ENCODE measurements at regions not wholly inside any gene's neighbourhood (a gene's known extent, or its start where the extent isn't known, plus 50 kb on each side); places are given as distances from the start of the nearest gene placed in this dataset.
A peak's percentile ranks its signal among the peaks of the same experiment; 100 is the strongest.
"Not testable (repeated sequence)": the region's sequence is repeated elsewhere in the genome, so short reads cannot be mapped to it uniquely, and the experiment has no call there.

DNA sequence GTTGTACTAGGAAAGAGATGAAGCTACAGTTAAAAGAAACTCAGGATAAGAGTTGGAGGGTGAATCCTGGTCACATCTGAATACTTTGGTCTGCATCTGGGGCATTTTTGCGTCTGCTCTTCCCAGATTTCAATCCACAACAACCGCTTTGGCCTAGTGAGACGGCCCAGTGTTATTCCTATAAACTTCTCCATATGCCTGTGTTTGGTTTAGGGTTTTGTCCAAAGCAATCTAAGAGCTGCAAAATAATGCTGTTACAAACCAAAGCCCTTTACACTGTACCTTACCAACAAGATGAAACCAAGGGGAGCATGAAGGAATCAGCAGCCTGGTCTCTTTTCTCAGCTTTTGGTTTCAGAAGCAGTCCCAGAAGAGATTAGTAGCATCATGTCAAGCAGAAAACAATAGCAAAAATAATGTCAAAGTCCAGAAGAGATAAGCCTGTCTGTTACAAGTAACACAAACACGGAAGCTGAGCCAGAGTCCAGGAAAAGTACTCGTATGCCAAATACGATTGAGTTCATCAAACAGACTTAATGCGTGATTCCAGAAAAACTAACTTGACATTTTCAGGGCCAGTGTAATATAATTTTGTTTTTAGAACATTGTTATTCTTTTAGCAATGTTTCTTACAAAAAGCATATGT, 379.9 kb upstream of the ACO1 start:
- no peak for DNase-seq

DNA sequence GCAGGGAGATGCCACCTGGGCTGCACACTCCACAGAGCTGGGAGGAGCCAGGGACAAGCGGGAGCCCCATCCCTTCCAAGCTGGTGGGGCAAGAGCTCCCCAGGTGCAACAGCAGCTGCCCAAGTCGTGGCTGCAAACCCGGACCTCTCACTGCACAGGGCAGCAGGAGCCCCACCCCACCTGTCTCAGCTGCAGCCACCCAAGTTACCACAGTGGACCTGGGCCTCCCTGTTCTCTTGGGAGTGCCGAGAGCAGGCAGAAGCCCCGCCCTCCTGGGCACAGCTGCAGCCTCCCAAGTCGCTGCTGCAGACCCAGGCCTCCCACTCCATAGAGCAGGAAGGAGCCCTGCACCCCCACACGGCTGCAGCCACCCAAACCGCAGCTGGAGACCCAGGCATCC, 374.1 kb upstream of the ACO1 start:
- no peak for DNase-seq

DNA sequence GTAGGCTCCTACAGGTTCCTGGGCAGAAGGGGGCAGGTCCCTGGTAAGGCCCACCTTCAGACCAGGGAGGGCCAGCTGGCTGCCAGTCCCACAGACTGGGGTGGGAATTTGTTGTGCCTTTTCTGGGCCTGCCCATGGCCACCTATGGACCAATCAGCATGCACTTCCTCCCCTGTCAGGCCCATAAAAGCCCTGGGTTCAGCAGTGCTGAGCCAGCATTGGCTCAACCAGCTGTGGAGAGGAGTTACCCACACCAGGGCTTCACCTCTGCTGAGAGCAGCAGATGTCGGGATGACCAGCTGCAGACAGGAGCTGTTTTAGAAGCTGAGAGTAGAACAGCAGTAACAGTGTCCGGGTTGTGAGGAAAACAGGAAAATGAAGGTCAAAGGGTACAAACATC, 373.4 kb upstream of the ACO1 start:
- no peak for DNase-seq

DNA sequence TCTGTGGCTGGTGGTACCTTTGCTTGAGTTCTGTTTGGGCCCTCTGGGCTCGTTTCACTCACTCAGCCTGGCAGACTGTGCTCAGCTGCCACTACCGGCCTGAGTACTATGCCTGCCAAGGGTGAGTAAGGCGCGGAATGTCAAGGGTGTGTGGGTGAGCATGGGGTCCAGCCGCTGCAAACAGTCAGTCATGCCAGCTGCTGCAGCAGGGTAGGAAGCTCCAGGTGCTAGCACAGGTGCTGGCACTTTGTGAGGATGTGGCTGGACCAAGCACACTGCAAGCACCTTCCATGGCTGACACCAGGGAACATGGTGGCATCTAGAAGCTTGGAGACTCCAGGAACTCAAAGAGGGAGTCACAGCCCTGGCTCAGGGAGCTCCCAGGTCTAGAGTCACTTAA, 368.6 kb upstream of the ACO1 start:
- DNase-seq: no peak

DNA sequence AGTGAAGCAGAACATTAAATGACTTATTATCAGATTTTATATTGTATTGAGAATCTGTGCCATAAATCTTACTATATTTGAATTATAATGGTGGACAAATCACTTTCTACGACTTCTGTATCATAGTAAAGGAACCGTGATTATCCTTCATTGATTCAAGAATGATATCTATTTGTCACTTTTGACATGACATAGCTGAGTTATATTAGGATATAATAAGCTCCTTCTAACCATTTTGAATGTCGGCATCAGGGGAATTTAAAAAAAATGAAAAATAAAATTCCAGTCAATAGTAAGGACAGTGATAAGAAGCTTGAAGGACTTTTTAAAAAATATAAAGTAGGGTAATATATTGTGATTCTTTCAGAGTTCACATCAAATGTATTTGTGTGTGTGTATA, 338.9 kb upstream of the ACO1 start:
- no peak for DNase-seq

DNA sequence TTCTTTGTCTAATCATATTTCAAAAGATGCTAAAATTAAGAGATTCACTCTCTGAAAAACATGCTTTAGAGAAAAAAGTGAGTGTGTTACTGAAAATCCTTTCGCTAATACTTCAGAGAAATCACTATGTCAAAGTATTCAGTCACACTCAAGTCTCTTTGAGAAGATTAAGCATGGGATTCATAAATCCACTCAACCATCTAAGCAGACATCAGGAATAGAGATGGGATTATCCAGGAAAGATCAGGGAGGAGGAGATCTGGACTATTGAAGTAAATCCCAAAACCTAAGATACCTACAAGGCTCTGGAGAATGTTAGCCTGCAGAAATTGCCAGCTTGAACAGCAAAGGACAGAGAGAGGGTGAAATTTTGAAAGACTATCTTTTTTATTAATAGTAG, 317.2 kb upstream of the ACO1 start:
- DNase-seq: peak; percentile 82

DNA sequence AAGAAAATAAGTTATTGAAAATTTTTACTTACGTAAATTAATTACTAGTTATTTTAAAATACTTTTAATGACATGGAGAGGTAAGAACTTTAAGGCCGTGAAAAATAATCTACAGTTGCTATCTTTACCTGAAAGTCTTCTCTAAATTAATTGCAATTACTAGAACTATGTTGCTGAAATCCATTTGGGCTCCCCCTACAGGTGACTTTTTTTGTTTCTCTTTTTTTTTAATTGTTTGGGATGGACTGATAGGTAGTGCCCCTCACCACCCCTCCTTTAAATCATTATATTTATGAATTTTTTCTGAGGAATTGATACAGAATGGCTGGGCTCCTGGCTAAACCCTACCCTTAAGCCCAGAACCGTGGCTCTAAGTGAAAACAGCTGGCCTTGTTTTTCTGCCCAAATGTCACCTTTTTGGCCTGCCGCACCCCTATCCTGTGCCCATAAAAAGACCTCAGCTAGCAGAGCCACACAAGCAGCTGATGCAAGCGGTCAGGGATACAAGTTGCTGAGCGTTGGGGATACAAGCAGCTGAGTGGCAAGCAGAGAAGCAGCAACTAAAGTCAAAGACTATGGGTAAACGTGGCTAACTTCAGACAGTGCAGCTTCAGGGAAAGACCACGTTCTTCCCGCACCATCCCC, 315.2 kb upstream of the ACO1 start:
- DNase-seq: peak; percentile 3

DNA sequence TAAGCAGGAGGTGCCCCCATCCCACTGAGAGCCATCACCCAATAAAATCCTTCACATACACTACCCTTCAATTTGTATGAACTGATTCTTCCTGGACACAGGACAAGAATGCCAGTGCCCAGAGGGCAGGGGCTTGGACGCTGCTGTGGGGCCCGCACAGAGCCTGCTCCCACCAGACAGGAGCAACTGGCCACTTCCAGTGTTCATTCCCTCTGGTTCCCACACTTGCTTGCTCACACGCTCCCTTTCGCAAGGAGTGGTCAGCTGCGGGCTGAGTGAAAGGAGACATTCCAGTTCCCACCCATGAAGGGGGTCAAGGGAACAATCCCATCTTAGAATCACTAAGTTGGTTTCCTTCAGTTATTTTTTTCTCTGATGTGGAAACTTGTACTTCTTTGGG, 314.5 kb upstream of the ACO1 start:
- no peak for DNase-seq

DNA sequence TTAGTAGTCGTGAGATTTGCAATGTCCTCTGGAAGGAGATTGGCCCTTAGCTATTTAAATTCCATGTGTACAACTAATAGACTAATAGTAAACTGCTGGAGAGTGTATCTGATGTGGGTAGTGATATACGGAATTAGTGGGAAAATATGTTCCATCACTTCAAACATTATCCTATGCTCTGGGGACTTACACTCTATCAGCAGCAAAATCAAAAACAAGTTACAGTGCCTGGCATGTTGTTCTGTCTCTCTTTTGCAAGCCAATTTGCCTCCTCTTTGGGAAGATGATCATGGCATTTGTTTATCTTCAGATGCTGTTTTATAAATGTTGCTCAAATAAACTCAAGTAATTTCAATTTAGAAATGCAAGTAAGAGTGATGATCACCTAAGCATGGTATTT, 311.9 kb upstream of the ACO1 start:
- peak; percentile 6 for DNase-seq

DNA sequence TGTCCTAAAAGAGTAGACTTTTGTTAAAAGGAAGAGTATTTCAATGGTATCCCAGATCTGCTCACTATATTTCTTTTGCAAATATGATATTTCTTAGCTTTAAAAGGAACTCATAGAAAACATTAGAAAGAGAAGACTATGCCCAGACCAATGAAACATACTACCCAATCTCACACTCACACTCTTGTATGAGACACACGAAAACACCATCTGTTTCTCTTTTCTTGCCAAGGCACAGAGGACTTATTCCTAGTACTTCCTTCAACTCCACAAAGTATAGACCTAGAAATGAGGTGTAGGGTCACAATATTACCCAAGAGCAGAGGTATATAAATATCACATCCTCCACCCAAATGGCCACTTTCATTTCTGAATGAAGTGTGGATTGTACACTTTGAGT, 292.4 kb upstream of the ACO1 start:
- DNase-seq: no peak

DNA sequence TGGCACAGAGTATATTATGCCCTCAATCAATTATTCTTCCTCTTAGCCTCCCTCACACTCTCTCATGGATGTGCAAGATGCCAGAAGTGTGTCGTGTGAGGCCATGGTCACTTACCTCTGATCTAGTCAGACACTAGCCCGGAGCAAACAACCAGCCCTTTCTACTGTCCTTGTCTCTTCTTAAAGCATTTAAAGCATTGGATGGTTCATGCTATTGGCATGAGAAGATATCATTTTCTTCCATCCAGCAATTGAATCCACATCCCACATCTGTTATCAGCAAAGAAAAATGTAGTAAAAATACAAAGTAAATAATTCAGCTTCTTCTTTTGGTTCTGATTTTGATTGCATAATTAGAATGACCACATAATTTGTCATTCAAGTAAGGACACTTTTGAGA, 267.2 kb upstream of the ACO1 start:
- no peak for DNase-seq

DNA sequence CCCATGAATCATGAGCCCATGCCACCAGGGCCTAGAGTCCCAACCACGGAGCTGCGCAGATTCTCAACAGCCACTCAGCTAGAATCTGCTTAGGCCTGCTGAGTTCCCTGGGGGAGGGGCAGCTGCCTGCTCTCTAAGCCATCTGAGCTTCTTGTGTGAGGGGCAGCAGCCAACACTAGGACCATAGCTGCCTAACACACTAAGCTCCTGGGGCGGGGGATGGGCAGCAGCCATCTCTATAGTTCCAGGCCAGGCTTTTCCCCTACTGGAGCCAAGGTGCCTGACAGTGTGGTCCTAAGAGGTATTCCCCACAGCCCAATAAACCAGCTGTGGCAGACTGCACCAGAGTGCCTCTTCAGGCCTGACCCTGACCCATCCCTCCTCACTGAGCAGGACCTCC, 255.9 kb upstream of the ACO1 start:
- peak; percentile 36 for DNase-seq

DNA sequence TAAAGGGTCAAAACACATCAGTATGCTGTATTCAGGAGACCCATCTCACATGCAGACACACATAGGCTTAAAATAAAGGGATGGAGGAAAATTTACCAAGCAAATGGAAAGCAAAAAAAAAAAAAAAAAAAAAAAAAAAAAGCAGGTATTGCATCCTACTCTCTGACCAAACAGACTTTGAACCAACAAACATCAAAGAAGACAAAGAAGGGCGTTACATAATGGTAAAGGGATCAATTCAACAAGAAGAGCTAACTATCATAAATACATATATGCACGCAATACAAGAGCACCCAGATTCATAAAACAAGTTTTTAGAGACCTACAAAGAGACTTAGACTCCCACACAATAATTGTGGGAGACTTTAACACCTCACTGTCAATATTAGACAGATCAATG, 253.7 kb upstream of the ACO1 start:
- DNase-seq: not testable (repeated sequence)

DNA sequence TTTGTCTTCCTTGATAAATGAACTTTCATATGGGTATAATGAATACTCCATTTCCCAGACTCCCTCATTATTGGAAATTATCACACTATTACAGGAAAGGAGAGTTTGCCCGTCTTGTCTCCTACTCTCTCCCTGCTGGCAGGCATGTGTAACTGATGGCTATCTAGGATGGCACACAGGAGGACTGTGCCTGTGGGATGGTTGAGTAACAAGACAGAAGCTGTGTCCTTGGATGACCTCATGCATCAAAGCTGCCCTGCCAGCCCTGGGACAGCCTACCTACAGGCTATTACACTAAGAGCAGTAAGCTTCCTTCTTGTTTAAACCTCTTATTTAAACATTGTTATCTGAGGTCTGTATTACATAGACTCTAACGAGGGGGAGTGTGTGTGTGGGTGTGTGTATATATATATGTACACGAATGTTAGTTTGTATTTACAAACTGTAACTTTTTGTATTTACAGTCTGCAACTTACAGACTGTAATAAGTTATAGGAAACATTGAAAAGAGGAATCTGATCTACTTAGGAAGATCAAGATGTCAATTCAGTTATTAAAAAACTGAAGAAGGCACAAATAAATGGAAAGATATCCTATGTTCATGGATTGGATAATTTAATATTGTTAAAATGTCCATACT, 247.6 kb upstream of the ACO1 start:
- peak; percentile 35 for DNase-seq

DNA sequence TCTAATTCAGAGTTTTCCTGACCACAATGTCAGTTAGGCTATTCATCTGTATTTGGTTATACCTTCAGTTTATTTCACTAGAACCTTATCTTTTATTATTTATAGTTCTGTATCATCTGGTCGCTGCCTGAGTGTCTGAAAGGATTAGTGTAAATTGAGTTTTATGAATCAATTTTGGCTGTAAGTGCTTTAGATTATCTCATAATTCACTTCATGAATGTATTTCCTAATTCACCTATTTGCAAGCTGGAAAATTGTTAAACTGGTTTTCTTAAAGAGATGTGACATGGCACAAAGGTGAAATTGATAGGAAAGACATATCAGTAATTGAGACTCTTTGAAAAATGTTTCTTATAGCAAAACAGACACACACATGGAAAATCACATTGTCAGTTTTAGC, 242.4 kb upstream of the ACO1 start:
- DNase-seq: no peak

DNA sequence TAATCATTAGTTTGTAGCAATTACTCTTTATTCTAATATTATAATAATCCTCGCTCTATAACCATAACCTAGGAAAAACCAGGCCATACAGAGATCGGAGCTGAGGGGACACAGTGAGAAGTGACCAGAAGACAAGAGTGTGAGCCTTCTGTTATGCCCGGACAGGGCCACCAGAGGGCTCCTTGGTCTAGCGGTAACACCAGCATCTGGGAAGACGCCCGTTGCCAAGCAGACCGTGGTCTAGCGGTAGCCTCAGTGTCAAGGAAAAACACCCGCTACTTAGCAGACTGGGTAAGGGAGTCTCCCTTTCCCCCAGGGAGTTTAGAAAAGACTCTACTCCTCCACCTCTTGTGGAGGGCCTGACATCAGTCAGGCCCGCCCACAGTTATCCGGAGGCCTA, 235.9 kb upstream of the ACO1 start:
- not testable (repeated sequence) for DNase-seq

DNA sequence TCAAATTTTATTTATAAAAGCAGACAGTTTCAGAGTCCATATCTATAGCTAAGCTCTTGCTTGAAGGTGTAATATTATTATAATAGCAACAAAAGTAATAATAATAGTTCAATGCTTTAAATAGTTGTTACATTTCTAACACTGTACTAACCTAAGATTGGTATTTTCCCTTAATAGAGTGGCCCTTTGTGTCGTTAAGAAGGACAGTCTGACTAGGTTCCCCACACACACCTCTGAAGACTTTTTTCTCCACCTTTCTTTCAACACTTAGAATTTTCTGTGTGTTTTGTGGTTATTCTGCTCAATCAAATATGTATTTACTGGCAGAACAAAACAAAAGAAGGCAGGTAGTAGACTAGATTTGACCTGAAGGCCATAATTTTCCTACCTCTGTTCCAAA, 223.2 kb upstream of the ACO1 start:
- no peak for DNase-seq

DNA sequence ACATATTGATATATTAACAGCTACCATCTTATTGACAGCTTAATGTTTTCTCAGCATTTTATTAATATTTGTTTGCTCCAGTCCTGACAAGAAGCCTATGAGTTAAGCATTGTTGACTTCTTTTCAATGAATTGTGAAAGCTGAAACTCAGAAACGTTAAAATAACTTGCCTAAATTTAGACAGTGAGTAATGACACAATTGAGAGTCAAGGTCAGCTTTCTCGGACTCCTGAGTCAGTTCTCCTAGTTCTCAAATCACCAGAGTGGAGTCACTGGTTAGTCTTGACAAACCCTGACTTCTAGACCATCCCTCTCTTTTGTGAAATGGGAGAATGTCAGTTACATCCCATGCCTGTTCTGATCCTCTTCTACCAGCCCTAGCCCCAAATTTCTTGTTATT, 222.7 kb upstream of the ACO1 start:
- DNase-seq: no peak

DNA sequence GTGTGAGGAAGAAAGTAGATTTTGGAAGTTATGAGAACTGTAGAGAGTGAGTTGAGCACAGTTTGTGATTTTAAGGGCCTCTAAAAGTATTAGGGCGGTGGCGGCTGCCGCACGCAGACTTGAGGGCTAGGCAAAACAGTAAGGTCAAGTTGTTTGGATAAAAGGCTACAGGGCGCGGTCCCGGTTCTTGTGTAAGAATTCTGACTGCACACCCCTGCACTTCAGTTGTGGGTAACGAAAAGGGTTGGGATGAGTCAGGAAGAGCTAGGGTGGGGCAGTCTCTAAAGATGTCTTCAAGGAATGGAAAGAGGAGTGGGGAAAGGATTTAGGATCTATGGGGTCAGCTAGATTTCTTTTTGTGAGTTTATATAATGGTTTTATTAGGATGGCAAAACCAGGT, 218.1 kb upstream of the ACO1 start:
- not testable (repeated sequence) for DNase-seq

DNA sequence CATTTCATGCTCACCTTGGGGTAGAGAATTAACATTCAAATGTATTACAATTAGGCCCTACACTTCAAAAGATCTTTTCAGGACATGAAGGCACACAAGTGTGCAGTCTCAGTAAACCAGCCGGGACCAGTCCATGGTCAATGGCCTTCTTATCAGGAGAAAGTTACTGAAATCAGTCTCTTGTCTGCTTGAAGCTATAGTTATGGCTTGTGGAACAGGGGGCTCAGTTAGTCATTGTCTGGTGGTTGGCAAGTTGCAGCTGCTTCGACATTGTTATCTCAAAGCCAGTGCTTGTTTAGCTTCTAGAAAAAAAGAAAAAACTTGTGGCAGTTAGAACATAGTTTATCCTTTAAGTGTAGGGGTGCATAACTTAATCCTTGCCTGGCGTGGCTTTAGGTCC, 213.1 kb upstream of the ACO1 start:
- no peak for DNase-seq

DNA sequence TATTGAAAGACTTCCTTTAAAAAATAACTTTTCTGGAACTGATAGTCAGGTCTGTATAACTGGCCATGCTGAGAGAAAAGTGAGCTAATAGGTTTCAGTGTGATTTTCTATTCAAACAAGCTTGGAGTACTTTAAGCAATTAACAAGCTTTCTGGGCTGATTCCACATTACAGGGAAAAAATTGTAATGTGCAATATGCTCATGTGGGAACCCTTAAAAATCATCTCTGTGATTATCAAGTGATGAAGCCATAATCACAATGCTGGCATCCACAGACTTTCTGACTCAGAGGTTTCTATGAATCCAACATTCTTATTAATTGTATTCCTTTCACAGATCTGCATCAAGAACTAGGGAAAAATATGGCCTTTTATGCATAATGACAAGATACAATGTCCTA, 212.2 kb upstream of the ACO1 start:
- DNase-seq: no peak

DNA sequence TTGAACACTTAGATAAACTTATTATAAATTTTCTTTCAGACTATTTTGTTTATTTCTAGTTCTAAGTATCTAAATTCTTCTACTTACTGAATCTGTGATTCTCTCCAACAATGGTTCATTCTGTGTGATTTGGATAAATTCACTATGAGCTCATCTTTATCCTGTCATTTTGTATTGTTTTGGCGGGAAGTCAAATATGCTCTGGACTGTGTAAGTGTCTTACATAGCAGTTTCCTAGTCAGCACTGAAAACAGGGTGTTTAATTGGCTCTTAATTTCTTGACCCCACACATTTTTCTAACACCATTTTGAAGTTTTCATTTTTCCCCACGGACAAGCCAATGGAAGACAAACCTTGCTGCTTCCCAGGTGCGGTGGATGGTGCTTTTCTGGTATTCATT, 207.0 kb upstream of the ACO1 start:
- DNase-seq: no peak

DNA sequence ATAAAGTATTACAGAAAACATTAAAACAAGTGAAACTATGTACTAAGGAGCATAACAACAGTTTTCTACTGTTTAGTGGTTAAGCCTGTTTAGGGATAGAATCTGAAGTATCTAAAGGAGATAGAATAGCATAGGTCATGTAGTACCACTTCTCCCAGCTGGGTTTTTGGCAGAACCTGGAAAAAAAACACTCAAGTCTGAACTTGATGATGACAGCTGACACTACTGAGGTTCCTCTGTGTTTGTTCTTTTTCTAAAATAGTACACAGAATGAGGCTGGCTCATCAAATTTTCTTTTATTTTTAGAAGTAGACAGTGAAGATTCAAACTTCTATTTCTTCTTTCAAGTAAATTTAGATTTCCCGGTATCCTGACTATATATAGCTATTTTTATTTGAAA, 203.8 kb upstream of the ACO1 start:
- no peak for DNase-seq

DNA sequence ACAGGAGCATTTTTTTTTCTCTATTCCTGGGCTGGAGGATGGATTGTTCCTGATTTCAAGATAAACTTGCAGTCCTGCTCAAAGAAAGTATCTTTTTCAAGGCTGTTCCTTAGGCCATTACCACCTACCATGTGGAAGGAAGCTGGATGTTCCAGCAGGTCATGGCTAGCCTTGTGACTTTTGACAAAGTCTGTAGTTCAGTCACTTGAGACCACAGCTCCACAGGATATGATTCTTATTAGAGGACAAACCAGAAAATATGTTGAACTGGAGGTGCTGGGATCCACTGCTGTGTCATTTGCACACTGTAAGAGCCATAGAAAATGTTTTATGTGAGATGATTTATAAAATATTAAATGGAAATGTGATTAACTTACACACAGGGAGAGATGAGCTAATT, 184.2 kb upstream of the ACO1 start:
- no peak for DNase-seq

DNA sequence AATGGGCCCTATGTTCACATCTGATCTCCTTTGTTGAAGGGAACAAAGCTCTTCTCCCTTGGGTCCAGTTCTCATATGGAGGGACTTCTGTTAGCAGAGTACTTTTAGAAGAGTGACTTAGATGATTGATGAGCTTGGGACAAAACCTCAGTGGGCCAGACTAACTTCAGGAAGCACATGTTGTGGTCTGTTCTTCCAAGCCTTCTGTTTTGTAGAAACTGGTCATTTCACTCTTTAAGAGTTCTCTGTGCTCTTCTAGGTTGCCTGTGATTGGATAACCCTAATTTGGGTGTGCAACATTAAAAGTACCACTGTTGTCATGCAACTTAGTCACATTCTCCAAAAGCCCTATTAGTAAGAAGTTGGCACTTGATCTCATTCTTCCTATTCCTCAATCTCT, 183.5 kb upstream of the ACO1 start:
- no peak for DNase-seq

Data from NCI-H82 (cell line).